ENCODE measurements at regions not wholly inside any gene's neighbourhood (a gene's known extent, or its start where the extent isn't known, plus 50 kb on each side); places are given as distances from the start of the nearest gene placed in this dataset.

DNA sequence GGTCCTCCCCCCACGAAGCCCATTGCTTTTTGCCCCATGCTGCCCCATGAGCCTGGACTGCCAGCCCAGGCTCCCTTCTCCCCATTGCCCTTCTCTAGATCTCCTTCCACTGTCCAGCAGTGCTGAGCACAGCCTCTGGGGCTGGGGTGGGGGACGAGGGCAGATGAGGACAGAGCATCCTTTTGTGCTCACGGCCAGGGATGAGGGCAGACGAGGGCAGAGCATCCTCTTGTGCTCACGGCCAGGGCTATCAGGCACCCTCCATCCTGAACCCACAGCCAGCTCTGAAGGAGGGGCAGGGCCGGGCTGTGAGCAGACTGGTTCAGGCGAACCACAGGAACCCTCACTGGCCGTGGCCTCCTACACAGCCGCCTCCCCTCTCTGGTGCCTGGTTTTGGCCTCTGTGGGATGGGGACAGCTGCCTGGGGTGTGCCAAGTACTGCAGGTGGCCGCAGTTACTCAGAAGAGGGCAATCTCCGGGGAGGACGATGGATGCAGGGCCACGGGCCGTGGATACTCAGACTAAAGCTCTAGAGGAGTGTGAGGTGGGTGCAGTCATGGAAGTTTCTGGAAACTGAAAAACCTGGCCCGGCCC, 1258.8 kb downstream of the BRD1 start:
- no peak for DNase-seq

DNA sequence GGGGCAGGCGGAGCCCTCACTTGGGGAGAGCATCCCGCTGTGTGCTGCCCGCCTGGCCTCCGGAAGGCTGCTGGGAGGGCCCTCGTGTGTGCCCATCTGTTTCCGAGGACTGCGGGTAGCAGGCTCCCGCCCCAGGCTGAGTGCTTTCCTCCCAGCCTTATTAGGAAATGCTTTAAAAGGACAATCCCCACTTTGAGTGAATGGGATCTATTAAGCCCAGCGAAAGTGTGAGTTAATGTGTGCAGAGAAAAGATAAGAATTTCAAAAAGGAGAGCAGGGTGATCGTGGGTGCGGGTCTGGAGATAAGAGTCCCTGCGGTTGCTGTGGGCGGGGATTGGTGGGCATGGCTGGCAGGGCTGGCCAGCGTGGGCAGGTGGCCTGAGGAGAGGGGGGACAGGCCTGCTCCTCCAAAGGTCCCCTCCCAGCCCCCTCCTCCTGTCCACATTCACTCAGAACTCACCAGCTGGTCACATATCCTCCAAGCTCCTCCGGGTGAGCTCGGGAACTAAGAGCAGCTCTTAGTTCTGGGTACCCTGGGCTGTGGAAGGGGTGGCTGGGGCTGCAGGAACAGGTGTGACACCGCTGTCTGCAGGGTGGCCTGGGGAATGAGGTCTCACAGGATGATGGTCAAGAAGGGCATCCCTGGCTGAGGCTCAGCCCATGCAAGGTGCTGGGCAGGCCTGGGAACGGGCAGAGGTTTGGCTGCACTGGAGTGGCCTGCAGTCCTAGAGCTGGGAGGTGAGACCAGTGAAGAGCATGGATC, 1260.3 kb downstream of the BRD1 start:
- DNase-seq: no peak

DNA sequence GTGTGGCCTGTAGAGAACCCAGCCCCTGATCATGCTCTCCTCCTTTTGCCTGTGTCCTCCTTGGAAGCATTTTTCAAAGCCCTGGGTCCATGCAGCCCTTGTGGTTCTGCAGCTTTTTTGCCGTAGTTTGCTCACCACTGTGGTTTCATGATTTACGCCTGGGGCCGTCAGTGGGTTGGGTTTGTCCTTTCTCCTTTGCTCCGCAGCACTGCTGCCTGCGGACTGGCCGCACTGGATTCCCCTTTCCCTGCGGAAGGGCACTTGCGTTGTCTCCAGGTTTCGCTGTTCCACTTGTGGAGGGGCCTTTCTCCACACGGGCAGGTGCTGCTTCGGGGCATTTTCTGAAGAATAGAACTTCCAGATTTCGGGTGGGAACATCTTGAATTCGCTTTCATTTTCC, 1260.9 kb downstream of the BRD1 start:
- no peak for DNase-seq

DNA sequence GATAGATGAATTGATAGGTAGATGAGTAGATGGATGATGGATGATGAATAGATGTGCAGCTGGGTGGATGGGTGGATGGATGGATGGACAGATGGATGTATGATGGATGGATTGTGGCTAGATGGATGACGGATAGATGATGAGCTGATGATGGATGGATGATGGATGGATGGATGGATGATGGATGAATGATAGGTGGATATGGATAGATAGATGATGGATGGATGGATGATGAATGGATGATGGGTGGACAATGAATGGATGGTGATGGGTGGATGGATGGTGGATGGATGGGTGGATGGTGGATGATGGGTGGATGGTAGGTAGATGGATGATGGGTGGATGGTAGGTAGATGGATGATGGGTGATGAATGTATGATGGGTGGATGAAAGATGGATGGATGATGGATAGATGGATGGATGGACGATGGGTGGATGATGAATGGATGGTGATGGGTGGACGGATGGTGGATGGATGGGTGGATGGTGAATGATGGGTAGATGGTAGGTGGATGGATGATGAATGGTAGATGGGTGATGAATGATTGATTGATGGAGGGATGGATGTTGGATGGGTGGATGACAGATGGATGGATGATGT, 1261.7 kb downstream of the BRD1 start:
- no peak for DNase-seq

DNA sequence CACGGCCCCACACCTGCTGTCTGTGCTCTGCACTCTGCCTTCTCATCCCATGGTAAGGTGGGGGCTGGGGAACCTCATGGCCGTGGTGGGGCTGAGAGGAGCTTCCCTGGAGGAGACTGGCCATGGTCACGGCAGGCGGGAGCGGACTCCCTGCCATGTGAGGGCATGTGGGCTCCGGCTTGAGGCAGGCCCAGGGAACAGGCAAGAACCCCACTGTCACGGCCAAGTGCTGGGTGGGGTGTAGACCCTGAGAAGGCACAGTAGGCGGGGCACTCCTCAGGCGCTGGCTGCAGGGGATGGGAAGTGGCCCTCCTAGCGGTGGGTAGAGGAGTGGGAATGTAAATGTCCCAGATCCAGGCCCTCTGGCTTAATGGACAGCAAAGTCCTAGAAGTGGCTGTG, 1262.7 kb downstream of the BRD1 start:
- DNase-seq: no peak

DNA sequence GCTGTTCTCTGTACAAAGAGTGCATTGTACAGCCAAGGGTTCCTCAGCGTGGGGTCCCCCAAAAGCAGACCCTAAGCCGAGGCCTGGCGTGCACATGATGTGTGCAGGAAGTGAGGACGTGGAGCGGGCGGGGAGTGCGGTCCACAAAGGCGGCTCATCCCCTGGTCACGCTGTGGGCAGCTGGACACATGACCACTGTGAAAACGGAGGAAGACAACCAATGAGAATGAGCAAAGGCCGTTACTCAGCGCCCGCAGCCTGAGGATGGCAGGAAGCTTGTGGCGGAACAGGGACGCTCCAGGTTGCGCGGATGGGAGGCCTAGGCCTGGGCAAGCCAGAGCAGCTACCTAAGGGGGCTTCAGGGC, 1263.7 kb downstream of the BRD1 start:
- no peak for DNase-seq

DNA sequence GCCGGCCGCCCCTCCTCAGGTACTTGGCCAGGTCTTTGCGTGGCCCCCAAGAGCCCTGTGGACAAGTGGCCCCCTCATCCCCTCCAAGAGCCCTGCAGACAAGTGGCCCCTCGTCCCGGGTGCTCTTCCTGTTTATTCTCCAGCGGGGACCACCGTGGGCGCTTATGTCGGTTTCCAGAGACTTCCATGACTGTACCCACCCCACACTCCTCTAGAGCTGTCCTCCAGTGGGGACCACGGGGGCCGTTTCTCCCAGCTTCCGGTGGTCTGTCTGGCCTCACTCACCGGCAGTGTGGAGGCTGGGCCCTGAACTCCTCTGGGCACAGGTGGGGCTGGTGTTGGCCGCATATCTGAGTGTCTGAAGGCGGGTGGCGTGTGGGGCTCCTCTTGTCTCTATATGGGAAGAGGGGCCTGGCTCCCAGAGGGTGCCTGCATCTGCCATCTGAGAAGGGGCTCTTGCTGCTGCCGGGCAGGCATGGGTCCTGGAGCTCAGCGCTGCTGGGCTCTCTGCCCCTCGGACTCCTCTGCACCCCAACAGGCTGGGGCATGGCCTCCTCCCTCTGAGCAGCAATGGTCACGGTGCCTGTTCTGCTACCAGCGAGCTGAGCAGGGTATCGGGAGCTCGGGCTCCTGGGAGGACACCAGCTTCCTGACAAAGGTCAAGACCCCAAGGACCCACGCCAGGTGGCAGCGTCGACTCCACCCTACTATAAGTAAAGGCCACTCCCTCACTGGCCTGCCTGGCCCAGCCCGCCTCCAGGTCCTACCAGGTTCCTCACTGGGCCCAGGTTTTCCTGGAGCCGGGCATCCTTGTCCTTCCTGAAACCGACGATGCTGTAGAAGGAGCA, 1264.3 kb downstream of the BRD1 start:
- no peak for DNase-seq

DNA sequence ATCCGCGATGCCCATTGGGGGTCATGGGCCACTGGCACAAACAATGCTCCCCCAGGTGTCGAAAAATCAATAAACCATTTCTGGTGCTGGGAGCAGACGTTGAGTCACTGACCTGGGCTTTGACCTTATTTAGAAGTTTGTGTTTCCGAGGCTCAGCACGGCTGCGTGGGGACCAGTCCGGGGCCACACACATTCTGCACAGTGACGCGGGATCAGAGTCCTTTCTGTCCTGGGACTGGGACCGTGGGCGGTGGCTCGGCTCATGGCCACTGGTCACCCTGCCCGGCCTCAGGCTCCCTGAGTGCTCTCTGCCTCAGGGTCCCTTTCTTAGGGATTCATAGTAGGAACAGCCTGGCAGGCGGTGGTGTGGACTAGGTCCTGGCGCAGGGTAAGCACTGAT, 1266.0 kb downstream of the BRD1 start:
- DNase-seq: no peak

DNA sequence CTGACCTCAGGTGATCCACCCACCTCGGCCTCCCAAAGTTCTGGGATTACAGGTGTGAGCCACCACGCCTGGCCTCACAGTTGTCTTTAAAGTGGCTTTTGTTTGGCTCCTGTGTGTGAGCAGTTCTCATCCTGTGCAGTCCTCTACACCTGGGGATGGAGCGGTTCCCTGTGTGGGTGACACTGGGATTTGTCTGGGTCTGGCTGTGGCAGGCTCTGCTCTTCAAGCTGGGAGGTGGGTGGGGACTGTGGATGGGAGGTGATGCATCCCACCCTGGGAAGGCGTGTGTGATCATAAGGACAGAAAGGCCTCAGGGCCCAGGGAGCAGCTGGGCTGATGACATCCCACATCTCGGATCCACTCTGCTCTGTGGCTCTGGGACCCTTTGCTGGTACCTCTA, 1266.8 kb downstream of the BRD1 start:
- no peak for DNase-seq

DNA sequence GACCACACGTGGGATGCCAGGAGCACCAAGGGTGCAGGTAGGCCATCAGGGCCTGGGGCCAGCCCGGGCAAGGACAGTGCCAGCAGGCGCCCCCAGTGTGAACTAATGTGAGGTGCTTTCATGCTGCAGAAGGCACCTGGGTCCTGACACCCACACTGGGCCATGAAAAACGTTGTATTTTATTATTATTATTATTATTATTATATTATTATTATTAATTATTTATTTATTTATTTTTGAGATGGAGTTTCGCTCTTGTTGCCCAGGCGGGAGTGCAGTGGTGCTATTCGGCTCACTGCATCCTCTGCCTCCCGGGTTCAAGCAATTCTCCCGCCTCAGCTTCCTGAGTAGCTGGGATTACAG, 1267.3 kb downstream of the BRD1 start:
- no peak for DNase-seq

DNA sequence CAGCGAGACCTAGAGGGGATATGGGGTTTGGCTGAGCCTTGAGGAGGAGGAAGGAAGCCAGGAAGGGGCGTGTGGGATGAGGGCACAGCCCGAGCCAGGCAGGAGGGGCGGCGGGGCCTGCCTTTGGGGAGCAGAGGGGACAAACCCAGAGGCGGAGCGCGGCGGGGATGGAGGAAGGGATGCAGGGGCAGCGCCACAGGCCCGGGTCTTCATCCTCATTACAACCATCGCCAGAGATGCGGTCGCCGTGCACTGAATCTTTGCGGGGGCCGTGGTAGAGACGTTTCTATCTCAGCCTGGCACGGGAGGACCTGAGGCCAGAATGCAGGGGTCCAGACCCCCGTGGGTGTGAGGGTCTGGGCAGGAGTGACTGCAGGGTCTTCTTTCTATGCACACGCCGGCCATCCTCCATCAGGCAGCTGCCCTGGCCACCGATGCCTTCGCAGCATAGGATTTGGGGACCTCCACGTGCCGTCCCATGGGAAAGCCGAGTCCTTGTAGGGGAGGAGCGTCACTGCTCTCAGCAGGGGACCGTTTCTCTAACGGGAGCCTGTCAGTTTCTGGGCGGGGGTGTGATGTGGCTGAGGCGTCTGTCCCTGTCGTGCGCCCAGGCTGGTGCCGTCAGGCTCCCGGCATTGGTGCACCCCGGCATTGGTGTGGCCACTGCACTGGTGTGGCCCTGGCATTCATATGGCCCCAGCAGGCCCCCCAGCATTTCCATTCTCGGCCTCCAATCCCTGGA, 1267.9 kb downstream of the BRD1 start:
- no peak for DNase-seq

DNA sequence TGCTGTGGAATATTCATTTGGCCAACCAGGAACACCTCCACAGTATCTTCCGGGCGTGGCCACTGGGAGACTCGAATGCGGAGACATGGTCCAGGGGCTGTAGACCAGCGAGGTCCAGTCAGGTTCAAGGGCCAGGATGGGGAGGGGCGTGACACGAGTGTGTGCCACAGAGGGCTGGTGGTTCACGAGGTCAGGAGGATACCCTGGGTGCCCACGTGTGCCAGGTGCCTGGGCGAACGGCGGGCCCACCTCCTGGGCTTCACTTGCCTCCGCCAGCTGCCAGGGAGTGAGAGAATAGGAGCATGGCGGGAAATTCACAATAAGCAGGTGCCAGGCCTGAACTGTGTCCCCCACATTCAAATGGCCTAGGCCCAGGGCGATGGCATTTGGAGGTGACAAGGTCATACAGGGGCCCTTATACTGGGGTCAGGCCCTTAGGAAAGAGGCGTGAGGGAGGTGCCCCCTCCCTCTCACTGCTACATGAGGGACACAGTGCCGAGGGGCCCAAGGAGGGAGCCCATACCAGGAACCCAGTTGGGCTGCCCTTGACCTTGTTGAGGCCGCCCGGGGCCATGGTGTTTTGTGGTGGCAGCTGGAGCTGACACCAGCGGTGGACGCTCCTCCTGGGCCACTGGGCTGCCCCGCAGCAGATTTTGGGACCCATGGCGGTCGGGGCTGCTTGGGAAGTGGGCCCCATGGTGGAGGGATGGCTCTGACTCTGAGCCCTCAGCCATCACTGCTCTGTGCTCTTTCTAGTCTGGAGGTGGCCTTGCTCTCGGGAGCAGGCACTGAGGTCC, 1268.9 kb downstream of the BRD1 start:
- DNase-seq: no peak

DNA sequence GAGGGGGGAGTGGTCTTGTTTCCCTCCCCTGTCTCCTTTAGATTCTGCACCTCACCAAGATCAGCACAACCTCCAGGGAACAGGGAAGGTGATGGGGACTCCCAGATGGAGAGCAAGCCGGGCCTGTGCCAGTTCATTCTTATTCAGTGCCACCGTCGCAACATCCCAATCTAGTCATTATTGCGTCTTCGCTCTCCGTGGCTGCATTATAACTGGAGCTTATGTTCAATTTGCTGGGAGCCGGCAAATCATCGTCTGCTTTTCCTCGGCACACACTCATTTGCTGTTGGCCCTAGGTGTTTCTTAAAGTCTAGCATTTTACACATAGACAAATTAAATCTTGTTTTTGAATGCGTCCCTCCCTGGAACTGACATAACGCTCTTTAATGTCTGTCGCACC, 1269.7 kb downstream of the BRD1 start:
- no peak for DNase-seq

DNA sequence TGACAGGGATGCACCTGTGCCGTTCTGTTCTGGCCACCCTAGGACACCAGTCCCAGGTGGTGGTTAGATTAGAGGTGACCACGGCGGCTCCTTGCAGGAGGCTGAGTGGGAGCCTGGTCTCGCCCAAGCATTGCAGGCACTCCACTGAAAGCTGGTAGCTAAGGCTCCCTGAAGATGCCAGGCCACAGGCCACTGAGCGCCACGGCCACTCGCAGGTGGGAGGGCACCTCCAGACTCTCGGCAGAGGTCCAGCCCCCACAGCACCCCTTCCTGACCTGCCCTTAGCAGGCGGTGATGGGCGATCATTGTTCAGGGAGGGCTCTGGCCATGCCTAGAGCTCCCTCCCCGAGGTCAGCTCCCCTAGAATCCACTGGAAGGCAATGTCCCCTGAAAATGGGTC, 1270.2 kb downstream of the BRD1 start:
- DNase-seq: no peak

DNA sequence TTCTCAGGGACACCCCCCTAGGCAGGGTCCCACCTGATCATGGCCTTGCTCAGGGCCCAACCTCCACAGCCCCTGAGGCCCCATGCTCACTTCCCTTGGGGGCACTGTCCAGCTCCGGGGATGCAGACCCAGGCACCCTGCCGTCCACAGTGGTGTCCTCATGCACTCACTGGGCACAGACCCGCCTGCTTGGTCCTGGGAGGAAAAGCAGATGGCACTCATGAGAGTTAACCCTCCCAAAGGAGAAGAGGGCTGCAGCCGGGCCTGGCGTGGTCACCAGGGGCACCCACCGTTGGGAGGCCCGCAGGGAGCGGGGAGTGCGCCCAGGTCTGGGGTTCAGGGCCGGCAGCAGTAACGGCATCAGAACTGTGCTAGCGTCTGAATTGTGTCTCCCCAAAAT, 1270.9 kb downstream of the BRD1 start:
- no peak for DNase-seq

DNA sequence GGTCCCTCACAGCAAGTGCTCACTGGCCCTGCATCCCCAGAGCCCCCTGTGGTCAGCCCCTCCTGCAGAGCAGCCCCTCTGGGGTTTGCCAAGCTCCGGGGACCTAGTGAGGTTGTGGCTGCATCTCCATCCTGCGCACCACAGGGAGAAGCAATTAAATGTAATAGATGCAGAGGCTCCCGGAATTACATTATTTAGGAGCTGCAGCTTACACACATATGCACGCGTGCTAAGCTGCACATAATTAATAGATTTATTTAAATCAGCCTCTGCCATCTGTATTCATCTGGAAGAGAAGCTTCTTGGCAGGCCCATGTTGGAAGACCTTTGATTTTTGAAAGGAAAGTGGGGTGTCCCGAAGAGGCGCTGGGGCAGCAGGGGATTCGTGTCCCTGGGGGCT, 1271.5 kb downstream of the BRD1 start:
- DNase-seq: no peak

DNA sequence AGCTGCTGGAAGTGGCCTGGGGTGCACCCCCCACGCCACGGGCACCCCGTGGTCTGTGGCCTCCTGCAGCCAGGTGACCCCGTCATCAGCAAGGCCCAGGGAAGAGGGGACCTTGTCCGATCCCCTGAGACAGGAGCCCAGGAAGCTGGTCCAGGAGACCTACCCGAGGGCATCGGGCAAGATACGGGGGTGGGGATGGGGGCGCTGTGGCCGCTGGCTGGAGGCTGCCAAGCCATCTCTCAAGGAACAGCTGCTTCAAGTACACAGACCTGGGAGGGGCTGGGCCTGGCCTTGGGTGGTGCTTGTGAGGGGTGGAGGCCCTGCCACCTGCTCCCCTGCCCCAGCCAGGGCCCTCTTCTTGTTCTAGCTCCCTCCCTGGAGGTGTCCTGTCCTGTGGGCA, 1272.1 kb downstream of the BRD1 start:
- no peak for DNase-seq

DNA sequence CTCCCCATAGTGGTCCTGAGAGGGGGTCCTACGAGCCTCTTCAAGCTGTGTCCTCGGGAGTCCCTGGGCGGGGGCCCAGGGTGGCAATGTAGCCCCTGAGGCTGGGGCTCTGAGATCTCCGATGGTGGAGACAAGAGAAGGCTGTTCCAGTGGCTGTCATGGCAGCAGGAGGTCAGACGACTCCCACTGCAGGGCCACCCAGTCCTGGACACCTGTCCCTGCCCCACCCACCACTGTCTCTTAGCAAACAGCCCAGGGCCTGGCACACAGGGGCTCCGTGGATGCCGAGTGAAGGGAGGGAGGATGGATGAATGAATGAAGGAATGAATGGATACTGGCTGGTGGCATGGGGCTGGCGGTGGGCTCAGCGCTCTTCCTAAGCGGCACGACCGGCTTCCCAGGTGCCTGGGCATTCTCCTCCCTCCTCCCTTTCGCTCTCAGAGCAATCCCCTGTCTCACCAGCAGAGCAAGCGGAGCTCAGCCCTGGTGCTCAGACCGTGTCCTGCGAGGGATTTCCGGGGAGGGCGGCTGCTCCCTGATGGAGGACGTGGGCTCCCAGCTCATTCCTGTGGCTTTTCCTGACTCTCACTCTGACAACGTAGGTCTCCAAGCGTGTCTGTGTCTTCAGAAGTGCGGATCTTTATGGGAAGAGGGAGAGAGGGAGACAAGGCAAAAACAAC, 1272.6 kb downstream of the BRD1 start:
- no peak for DNase-seq

DNA sequence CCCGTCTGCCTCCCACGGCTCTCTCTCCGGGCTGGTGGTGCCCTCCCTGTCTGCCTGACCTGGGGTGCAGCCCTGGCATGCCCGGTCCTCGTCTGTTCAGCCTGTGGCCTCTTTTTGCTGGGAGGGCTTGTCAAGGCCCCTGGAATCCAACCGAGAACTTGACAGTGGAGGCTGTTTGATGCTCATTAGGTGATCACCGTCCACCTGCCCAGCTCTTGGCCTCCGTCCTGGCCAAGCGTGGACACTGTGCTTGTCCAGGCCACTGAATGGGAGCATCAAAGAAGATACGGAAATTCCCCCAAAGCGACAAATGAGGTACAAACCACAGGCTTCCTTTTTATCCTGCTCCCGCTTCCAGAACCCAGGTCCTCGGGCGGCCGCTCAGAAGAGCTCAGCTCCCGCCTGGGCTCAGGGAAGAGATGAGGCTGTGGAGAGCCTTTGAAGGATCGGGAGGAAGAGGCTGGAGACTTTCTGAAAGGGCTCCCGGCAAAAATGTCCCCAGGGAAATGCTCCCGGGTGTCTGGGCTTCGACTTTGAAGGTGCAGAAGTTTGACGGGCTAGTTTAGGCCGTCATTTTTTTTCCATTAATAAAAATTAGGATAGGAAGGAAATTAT, 1273.9 kb downstream of the BRD1 start:
- no peak for DNase-seq

DNA sequence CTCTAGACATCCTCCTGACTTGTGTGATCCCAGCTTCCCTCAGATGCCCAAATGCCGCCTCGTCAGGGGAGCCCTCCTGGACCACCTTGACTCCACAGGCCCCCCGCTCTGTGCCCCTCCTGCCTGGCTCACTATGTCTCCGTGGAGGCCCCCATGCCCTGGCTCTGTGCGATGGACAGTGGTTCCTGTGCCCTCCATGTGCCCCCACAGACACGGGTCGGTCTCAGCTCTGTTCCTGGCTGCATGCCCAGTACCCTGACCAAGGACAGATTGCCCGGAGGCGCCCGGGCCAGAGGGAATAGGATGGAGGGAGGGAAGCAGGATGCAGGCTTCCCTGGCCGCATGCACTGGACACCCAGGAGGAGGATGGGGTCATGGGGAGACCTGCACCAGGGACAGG, 1274.6 kb downstream of the BRD1 start:
- DNase-seq: no peak

DNA sequence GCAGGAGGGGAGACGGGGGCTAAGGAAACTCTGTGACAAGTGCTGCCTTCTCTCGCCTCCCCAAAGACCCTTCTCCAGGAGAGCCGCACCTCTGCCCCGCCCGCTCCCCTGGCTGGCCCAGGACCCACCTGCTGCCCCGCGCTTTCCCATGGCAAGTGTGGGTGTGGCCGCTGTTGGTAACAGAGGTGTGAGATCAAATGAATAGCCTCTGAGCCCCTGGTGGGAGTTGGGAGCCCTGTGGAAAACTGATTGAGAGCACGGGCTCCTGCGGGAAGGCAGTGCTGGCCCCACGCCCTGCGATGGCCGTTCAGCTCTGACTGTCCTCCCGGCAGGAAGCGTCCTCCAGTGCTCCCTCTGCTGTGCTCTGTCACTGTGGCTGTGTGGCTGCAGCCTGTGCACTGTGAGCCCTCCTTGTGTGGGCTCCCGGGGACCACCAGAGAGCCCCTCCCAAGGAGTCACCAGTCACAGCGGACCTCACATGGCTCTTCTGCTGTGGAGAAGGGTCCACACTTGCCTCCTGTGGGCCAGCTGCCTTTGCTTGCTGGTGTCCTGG, 1275.9 kb downstream of the BRD1 start:
- DNase-seq: no peak
